Psoas muscle (tissue), 7 donors: ENCODE measurements at regions not wholly inside any gene's neighbourhood (a gene's known extent, or its start where the extent isn't known, plus 50 kb on each side); places are given as distances from the start of the nearest gene placed in this dataset.

Experiments
- ATAC-seq, 4 donors: fragments of 200-7000 bp; cut with Tn5 transposase; one replicate each; pipeline ENCODE4 v1.9.1; 2020; ENCODE audit warnings: moderate library complexity in 3 of 4, mild to moderate bottlenecking in 2 of 4
- DNase-seq, 2 donors: peaks; one replicate each; pipeline ENCODE4 v3.0.0-alpha.2; 2020
- H3K27ac ChIP-seq: fragments of 200-600 bp; one replicate; pipeline ENCODE4 v1.8.0; 2022
- H3K27me3 ChIP-seq, 3 donors: fragments of 200-600 bp in 1 of 3; one replicate each; pipeline versions ENCODE4 v1.6.1 to v1.8.0; 2013 to 2022; ENCODE audit warnings: low read length in 2 of 3, mild to moderate bottlenecking in 2 of 3, moderate library complexity in 1 of 3; ENCODE audit not compliant: insufficient read depth in 3 of 3
- H3K36me3 ChIP-seq, 2 donors: fragments of 200-600 bp in 1 of 2; one replicate each; pipeline versions ENCODE4 v1.6.1 to v1.8.0; 2013 to 2022; ENCODE audit warnings: low read depth in 1 of 2, mild to moderate bottlenecking in 1 of 2, moderate library complexity in 1 of 2; ENCODE audit not compliant: insufficient read depth in 1 of 2
- H3K4me1 ChIP-seq: fragments of 200-600 bp; one replicate; pipeline ENCODE4 v1.8.0; 2022
- H3K4me3 ChIP-seq: fragments of 200-600 bp; one replicate; pipeline ENCODE4 v1.8.0; 2022; ENCODE audit warnings: mild to moderate bottlenecking
- H3K9me3 ChIP-seq: fragments of 200-600 bp; one replicate; pipeline ENCODE4 v1.8.0; 2022
- CTCF ChIP-seq: fragments of 200-600 bp; IDR thresholded peaks from one replicate; pipeline ENCODE4 v1.8.0; 2022; ENCODE audit warnings: antibody characterized with exemption
- WGBS, 3 donors: extraction: QIAGEN DNeasy Blood & Tissue Kit; methylation state at CpG; one replicate each; pipeline versions ENCODE4 v1.1.6 to v1.1.7; 2013; 5-methylcytosine and 5-hydroxymethylcytosine counted together
- intact Hi-C, 2 donors: fragments of 100-400 bp; cut with DNase I; formaldehyde crosslinking; loops; one replicate each; pipeline versions ENCODE4 v1.11.0 to v1.14.2; 2022
- donor health status: healthy with polysubstance abuse.
- donor health status: DM: no; HTN: no; CAD: no; lungs with moderate emphysema.
- donor health status: Bipolar disorder and iron deficiency.
- donor health status: healthy.
- donor health status: DM: yes; HTN: yes; CAD: no.
- donor health status: DM: no; HTN: no; CAD: no.
- donor health status: DM: yes; HTN: yes; CAD: no.

- intact Hi-C loops = no loop called here
- Histone ChIP-seq H3K36me3 (no peaks in the 10 kb centered on the region), H3K27me3 (no peaks in the 10 kb centered on the region), H3K9me3 (peaks cover 5% of the 10 kb centered on the region), H3K4me1 (no peaks in the 10 kb centered on the region), H3K27ac (no peak overlapping the region), H3K4me3 (no peak overlapping the region)
- TF ChIP-seq CTCF = no peak
- DNase-seq (peak in 1 of 2 donors; percentile 26), ATAC-seq (no peak)
- whole genome bisulfite sequencing, 3 donors = 75 to 79% (median 79%) methylated on average over 17 of the region's 17 CpGs
Observed at GRCh38 chr10:130757821-130758489, 553.6 kb downstream of the TCERG1L start.

- peak in 1 of 2 donors; percentile 16 for DNase-seq
- H3K36me3 ChIP-seq = no peaks in the 10 kb centered on the region
- no peaks in the 10 kb centered on the region for H3K4me1 ChIP-seq
- H3K9me3 ChIP-seq = peaks cover 5% of the 10 kb centered on the region
- H3K27me3 ChIP-seq = no peaks in the 10 kb centered on the region
- intact Hi-C loops = no loop called here
- no peak overlapping the region for H3K27ac ChIP-seq
- no peak for TF ChIP-seq CTCF
- no peak for ATAC-seq
- WGBS, 3 donors = 80 to 94% (median 88%) methylated on average over 5 of the region's 5 CpGs
- H3K4me3 ChIP-seq = no peak overlapping the region
Observed at GRCh38 chr10:130758529-130758928, 553.0 kb downstream of the TCERG1L start.

- TF ChIP-seq CTCF = no peak
- no peak overlapping the region for H3K4me3 ChIP-seq
- DNase-seq (peak in 1 of 2 donors; percentile 19), ATAC-seq (no peak)
- H3K27me3 ChIP-seq = no peaks in the 10 kb centered on the region
- intact Hi-C loops = no loop called here
- H3K4me1 ChIP-seq = no peaks in the 10 kb centered on the region
- H3K36me3 ChIP-seq = no peaks in the 10 kb centered on the region
- no peak overlapping the region for H3K27ac ChIP-seq
- 71 to 86% (median 85%) methylated on average over 6 of the region's 6 CpGs for WGBS, 3 donors
- H3K9me3 ChIP-seq = no peaks in the 10 kb centered on the region
Observed at GRCh38 chr10:130761032-130761575, 550.4 kb downstream of the TCERG1L start.

DNA sequence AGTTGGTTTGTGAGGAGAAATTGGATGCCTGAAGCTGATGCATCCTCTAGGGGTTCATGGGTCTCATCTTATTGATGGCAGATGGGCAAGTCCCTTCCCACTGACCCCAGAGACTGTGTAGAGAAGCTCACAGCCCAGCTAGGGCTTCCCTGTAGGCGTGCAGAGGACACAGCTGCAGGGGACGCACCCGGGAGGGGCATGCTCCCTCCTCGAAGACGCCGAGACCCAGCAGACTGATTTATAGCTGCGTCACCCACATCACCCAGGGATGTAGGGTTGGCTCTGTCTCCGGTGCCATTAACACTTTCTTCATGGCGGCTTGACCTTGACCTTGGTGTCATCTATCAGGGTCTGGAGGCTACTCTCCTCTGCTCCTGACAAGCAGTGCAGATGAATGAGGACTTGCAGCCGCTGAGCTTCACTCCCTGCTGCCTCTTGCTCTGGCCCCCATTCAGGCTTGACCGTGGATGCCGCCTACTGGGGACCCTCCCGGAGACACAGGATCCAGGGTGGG, 549.7 kb downstream of the TCERG1L start:
- WGBS, 3 donors = 37 to 49% (median 47%) methylated on average over 13 of the region's 13 CpGs
- Histone ChIP-seq H3K36me3 (no peaks in the 10 kb centered on the region), H3K4me3 (no peak overlapping the region), H3K9me3 (no peaks in the 10 kb centered on the region), H3K27me3 (no peaks in the 10 kb centered on the region), H3K4me1 (no peaks in the 10 kb centered on the region), H3K27ac (no peak overlapping the region)
- no peak for TF ChIP-seq CTCF
- DNase-seq = peak in 1 of 2 donors; percentile 15
- intact Hi-C loops = no loop called here
- ATAC-seq = no peak
